Hypothalamus (tissue), 51 donors: ENCODE measurements at regions not wholly inside any gene's neighbourhood (a gene's known extent, or its start where the extent isn't known, plus 50 kb on each side); places are given as distances from the start of the nearest gene placed in this dataset.
"Not testable (repeated sequence)": the region's sequence is repeated elsewhere in the genome, so short reads cannot be mapped to it uniquely, and the experiment has no call there.

Source experiments
- DNase-seq, 51 donors: peaks; one replicate each; lab custom pipeline; 2025; lab: John Stamatoyannopoulos, UW

GRCh38 chr2:238502088-238502810 is 75.5 kb downstream of the ASB1 start:
- no peak for DNase-seq

DNA sequence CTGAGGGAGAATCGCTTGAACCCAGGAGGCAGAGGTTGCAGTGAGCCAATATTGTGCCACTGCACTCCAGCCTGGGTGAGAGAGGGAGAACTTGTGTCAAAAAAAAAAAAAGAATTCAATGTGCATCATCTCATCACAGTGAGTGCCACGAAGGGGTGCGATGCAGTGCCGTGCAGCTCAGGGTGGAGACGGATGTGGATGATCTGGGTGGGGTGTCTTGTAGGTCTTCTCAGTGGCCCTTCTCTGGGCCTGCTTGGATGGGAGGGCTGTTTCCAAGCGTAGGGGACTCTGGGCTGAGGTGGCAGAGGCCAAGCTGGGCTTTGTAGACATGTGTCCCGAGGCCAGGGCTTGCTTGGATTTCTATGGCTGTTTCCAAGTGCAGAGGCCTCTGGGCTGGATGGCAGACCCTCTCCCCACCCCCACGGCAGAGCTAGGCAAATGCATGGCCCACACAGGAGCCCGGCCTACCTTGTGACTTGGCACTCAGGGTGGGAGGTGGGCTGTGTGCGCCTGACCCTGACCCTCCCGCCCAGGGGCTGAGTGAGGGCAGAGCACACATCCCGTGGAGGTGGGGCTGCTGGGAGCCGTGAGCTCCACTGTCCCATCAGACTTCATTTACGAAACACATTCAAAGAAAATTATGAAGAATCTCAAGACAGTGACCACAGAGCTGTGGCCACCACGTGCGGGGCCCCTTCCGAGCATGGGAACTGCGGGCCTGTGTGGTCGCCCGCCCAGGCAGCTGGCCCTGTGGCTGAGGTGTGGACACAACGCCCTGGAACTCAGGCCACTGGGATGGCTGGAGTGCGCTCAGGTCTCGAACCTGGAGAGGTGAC is 76.4 kb downstream of the ASB1 start:
- no peak for DNase-seq

- peak in 1 of 51 donors; percentile 10 for DNase-seq
Observed at GRCh38 chr2:238504181-238504931, 77.6 kb downstream of the ASB1 start.

GRCh38 chr2:238505119-238505891 is 78.6 kb downstream of the ASB1 start:
- DNase-seq = no peak

DNA sequence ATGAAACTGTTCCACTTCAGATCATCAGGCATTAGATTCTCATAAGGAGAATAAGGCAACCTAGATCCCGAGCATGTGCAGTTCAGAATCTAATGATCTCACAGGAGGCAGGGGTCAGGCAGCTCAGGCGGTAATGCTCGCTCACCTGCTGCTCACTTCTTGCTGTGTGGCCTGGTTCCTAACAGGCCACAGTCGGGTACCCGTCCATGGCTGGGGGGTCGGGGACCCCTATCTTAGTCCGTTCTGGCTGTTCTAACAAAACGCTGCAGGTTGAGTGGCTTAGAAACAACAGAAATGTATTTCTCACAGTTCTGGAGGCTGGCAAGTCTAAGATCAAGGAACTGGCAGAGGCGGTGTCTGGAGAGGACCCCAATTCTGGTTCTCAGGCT is 79.2 kb downstream of the ASB1 start:
- no peak for DNase-seq

DNA sequence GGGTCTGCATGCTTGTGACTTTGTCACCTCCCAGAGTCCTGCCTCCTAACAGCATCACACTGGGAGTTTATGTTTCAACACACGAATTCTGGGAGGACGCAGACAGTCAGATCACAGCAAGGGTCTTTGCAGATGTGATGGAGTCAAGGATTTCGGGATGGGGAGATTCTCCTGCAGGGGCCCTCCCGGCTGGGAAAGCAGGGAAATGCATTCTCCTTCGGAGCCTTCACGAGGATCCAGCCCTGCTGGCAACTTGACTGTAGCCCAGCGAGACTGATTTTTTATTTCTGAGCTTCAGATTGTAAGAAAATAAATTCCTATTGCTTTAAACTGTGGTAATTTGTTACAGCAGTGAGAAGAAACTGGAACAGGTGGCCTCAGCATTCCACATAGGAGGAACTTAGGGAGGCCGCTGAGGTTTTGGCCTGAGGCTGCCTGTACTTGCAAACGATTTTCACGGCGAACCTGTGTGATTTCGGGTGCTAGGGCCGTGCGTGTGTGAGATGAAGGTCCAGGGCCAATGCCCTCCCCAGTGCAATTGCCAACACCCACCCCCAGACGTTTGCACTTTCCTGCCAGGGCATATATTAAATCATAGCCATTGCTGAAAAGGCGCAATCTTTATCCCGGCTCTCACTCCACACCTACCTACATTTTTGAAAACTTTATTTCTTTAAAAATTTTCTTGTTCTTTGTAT is 79.8 kb downstream of the ASB1 start:
- DNase-seq = no peak

- no peak for DNase-seq
Observed at GRCh38 chr2:238507836-238508235, 81.1 kb downstream of the ASB1 start.

GRCh38 chr2:238509151-238509835 is 82.6 kb downstream of the ASB1 start:
- no peak for DNase-seq

DNA sequence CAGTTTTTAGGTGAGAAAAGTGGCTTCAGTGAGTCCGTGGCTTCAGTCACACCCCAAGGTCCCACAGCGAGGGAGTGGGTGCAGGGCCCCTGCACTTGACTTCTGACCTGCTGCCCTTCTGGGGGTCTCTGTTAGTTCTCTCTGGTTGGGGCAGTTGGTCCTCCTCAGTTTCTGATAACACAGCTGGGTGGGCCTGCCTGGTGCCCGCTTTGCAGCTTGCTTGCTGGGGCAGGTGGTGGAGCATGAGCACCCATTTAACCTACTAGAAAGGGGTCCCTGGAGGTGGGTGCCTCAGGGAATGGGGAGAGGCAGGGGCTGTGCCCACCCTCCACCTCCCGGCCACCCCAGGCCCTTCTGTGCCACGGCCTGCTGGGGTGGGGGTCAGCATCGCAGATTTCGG is 83.2 kb downstream of the ASB1 start:
- no peak for DNase-seq

- DNase-seq = no peak
Observed at GRCh38 chr2:238510911-238511613, 84.3 kb downstream of the ASB1 start.

GRCh38 chr2:238511614-238511950 is 84.9 kb downstream of the ASB1 start:
- no peak for DNase-seq

- DNase-seq = no peak
Observed at GRCh38 chr2:238512247-238512867, 85.6 kb downstream of the ASB1 start.

DNA sequence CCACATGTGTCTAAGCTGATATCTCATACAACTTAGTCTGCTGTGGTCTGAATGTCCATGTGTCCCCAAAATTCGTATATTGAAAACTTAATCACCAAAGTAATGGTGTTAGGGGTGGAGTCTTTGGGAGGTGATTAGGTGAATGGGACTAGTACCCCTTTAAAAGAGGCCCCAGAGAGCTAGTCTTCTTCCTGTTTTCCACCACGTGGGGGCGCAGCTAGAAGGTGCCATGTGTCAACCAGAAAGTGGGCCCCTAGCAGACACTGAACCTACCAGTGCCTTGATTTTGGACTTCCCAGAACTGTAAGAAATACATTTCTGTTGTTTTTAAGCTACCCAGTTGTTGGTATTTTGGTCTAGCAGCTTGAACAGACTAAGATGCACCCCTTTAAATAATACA is 86.6 kb downstream of the ASB1 start:
- no peak for DNase-seq

DNA sequence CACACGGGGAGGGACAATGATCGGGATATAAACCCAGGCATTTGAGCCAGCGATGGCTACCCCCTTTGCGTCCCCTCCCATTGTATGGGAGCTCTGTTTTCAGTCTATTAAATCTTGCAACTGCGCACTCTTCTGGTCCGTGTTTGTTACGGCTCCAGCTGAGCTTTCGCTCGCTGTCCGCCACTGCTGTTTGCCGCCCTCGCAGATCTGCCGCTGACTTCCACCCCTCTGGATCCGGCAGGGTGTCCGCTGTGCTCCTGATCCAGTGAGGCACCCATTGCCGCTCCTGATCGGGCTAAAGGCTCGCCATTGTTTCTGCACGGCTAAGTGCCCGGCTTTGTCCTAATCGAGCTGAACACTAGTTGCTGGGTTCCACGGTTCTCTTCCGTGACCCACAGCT is 87.3 kb downstream of the ASB1 start:
- not testable (repeated sequence) for DNase-seq

DNA sequence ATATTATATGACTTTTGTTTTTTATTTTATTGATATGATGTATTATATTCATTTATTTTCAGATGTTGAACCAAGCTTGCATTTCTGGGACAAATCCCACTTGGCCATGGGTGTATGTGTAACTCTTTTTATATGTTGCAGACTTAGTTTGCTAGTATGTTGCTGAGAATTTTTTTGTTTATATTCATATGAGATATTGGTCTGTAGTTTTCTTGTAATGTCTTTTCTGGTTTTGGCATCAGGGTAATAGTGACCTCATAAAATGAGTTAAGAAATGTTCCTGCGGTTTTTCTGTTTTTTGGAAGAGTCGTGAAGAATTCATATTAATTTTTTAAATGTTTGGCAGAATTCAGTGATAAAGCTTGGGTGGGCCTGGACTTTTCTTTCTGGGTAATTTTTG is 88.7 kb downstream of the ASB1 start:
- DNase-seq = no peak

- DNase-seq = no peak
Observed at GRCh38 chr2:238517209-238517608, 90.5 kb downstream of the ASB1 start.

DNA sequence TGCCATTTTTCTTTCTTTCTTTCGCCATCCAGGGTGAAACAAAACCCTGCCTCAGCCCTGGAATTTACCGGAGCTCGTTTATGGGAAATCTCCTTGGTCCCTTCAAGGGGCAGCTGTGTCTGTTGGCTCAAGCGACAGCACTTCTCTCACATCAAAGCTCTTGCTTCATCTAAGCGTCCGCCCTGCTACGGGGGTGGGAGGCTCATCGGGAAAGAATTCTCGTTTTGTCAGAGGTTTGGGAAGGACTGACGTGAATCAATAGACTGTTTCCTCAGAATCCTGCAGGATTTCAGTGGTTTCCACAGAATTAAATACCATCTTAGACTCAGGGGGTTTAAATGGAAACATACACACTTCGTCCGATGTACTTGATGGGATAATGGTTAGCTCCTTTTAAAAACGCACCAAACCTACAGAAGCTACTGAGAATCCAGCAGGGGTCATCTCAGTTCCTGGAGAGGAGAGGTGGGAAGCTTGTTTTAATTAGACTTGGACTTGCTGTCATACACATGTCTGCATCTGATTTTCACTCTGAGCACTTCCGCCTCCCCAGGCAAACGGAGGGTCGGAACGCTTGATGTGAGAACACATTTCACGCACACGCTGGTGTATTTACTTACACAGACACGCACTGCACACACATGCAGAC is 91.6 kb downstream of the ASB1 start:
- DNase-seq = no peak

GRCh38 chr2:238518821-238519186 is 92.1 kb downstream of the ASB1 start:
- DNase-seq = no peak
